H9 (cell line): ENCODE measurements at regions not wholly inside any gene's neighbourhood (a gene's known extent, or its start where the extent isn't known, plus 50 kb on each side); places are given as distances from the start of the nearest gene placed in this dataset.

Experiments used
- DNase-seq: peaks from one replicate; pipeline ENCODE4 v3.0.0-alpha.2; 2017
- H2AFZ ChIP-seq: one replicate; pipeline ENCODE4 v1.6.1; 2013; ENCODE audit warnings: mild to moderate bottlenecking, low read length, control low read depth, moderate library complexity
- H2AK5ac ChIP-seq: 2 replicates; pipeline ENCODE4 v1.6.1; 2013; ENCODE audit warnings: low read length, control low read depth, mixed read lengths; ENCODE audit not compliant: insufficient read length
- H2BK120ac ChIP-seq: one replicate; pipeline ENCODE4 v1.6.1; 2013; ENCODE audit warnings: low read depth, mild to moderate bottlenecking, low read length, control low read depth, inconsistent platforms; ENCODE audit not compliant: poor library complexity, severe bottlenecking
- H2BK12ac ChIP-seq: 2 replicates; pipeline ENCODE4 v1.6.1; 2013; ENCODE audit warnings: low read length, control low read depth, mixed read lengths, low read depth; ENCODE audit not compliant: insufficient read length
- H2BK15ac ChIP-seq: 2 replicates; pipeline ENCODE4 v1.6.1; 2013; ENCODE audit warnings: low read depth, low read length, control low read depth
- H2BK20ac ChIP-seq: one replicate; pipeline ENCODE4 v1.6.1; 2013; ENCODE audit warnings: low read depth, mild to moderate bottlenecking, low read length, control low read depth, inconsistent platforms; ENCODE audit not compliant: poor library complexity, severe bottlenecking
- H2BK5ac ChIP-seq: 2 replicates; pipeline ENCODE4 v1.6.1; 2013; ENCODE audit warnings: low read length, control low read depth, mixed read lengths; ENCODE audit not compliant: insufficient read length
- H3K14ac ChIP-seq: 2 replicates; pipeline ENCODE4 v1.6.1; 2013; ENCODE audit warnings: low read length, control low read depth; ENCODE audit not compliant: insufficient read depth
- H3K18ac ChIP-seq: 2 replicates; pipeline ENCODE4 v1.6.1; 2013; ENCODE audit warnings: low read depth, mild to moderate bottlenecking, mixed read lengths, low read length, control low read depth; ENCODE audit not compliant: insufficient read length
- H3K23ac ChIP-seq: 2 replicates; pipeline ENCODE4 v1.6.1; 2013; ENCODE audit warnings: low read length, control low read depth, mixed read lengths, low read depth; ENCODE audit not compliant: insufficient read length
- H3K23me2 ChIP-seq: 2 replicates; pipeline ENCODE4 v1.6.1; 2013; ENCODE audit warnings: low read depth, mild to moderate bottlenecking, mixed read lengths, low read length, control low read depth; ENCODE audit not compliant: insufficient read length, poor library complexity, severe bottlenecking
- H3K27ac ChIP-seq: 2 replicates; pipeline ENCODE4 v1.5.1; 2013; ENCODE audit warnings: low read length, control low read depth, mixed read lengths, low read depth; ENCODE audit not compliant: insufficient read length
- H3K27me3 ChIP-seq: 2 replicates; pipeline ENCODE4 v1.6.1; 2013; ENCODE audit warnings: low read length, control low read depth, inconsistent platforms; ENCODE audit not compliant: insufficient read depth
- H3K4ac ChIP-seq: 2 replicates; pipeline ENCODE4 v1.6.1; 2013; ENCODE audit warnings: low read depth, mild to moderate bottlenecking, control low read depth, inconsistent platforms, low read length, moderate library complexity
- H3K4me1 ChIP-seq: 2 replicates; pipeline ENCODE4 v1.6.1; 2013; ENCODE audit warnings: low read length, control low read depth, inconsistent platforms; ENCODE audit not compliant: insufficient read depth
- H3K4me2 ChIP-seq: 2 replicates; pipeline ENCODE4 v1.6.1; 2013; ENCODE audit warnings: low read length, control low read depth, mixed read lengths; ENCODE audit not compliant: insufficient read length, insufficient read depth
- H3K56ac ChIP-seq: 2 replicates; pipeline ENCODE4 v1.6.1; 2013; ENCODE audit warnings: low read depth, mild to moderate bottlenecking, mixed read lengths, low read length, control low read depth; ENCODE audit not compliant: insufficient read length
- H3K79me1 ChIP-seq: 2 replicates; pipeline ENCODE4 v1.6.1; 2013; ENCODE audit warnings: low read depth, mild to moderate bottlenecking, moderate library complexity, low read length, control low read depth, inconsistent platforms; ENCODE audit not compliant: insufficient read depth, poor library complexity, severe bottlenecking
- H3K79me2 ChIP-seq: 2 replicates; pipeline ENCODE4 v1.6.1; 2013; ENCODE audit warnings: low read length, control low read depth, inconsistent platforms; ENCODE audit not compliant: insufficient read depth
- H3K9ac ChIP-seq: 2 replicates; pipeline ENCODE4 v1.6.1; 2013; ENCODE audit warnings: low read length, control low read depth, mixed read lengths; ENCODE audit not compliant: insufficient read length; ENCODE audit errors: extremely low read depth
- H3K9me3 ChIP-seq: one replicate; pipeline ENCODE4 v1.6.1; 2013; ENCODE audit warnings: low read depth, low read length, inconsistent platforms; ENCODE audit not compliant: control insufficient read depth
- H3T11ph ChIP-seq: one replicate; pipeline ENCODE4 v1.6.1; 2013; ENCODE audit warnings: mild to moderate bottlenecking, low read length, control low read depth, inconsistent platforms
- H4K20me1 ChIP-seq: one replicate; pipeline ENCODE4 v1.6.1; 2013; ENCODE audit not compliant: control insufficient read depth, insufficient read length, insufficient read depth
- H4K5ac ChIP-seq: 2 replicates; pipeline ENCODE4 v1.6.1; 2013; ENCODE audit warnings: low read depth, mild to moderate bottlenecking, mixed read lengths, low read length, control low read depth; ENCODE audit not compliant: insufficient read length
- H4K8ac ChIP-seq: replicated peaks from 2 replicates; pipeline ENCODE4 v1.6.1; 2013; ENCODE audit warnings: low read length, control low read depth, mixed read lengths, low read depth; ENCODE audit not compliant: insufficient read length
- H4K91ac ChIP-seq: 2 replicates; pipeline ENCODE4 v1.6.1; 2013; ENCODE audit warnings: low read depth, mild to moderate bottlenecking, moderate library complexity, mixed read lengths, low read length, control low read depth; ENCODE audit not compliant: insufficient read length
- H3K27ac Mint-ChIP-seq, 3 experiments: 2 replicates in 2 of 3; 3 replicates in 1 of 3; pipeline ENCODE4 v1.8.0; 2020 to 2021; ENCODE audit warnings: mixed read lengths in 3 of 3, mild to moderate bottlenecking in 1 of 3, moderate library complexity in 1 of 3
- H3K27me3 Mint-ChIP-seq: 2 replicates; pipeline ENCODE4 v1.8.0; 2021; ENCODE audit warnings: low read depth, mild to moderate bottlenecking, moderate library complexity, mixed read lengths
- H3K36me3 Mint-ChIP-seq, 3 experiments: 2 replicates in 2 of 3; 3 replicates in 1 of 3; pipeline ENCODE4 v1.8.0; 2020 to 2021; ENCODE audit warnings: low read depth in 3 of 3, mixed read lengths in 3 of 3; ENCODE audit not compliant: insufficient read depth in 1 of 3
- H3K4me1 Mint-ChIP-seq, 2 experiments: 2 replicates each; pipeline ENCODE4 v1.8.0; 2020; ENCODE audit warnings: mixed read lengths in 2 of 2
- H3K4me3 Mint-ChIP-seq, 2 experiments: 2 replicates in 1 of 2; 3 replicates in 1 of 2; pipeline ENCODE4 v1.8.0; 2020 to 2021; ENCODE audit warnings: mild to moderate bottlenecking in 2 of 2, mixed read lengths in 2 of 2, moderate library complexity in 1 of 2
- H3K9me3 Mint-ChIP-seq, 2 experiments: 2 replicates in 1 of 2; 3 replicates in 1 of 2; pipeline ENCODE4 v1.8.0; 2020; ENCODE audit warnings: mild to moderate bottlenecking in 2 of 2, mixed read lengths in 2 of 2, moderate library complexity in 1 of 2
- CTCF ChIP-seq: fragments of 200-600 bp; sonication (generic); conservative IDR thresholded peaks from 3 replicates; pipeline ENCODE4 v1.8.0; 2021; ENCODE audit warnings: antibody characterized with exemption, mild to moderate bottlenecking
- WGBS: extraction: QIAGEN DNeasy Blood & Tissue Kit; methylation state at CpG from one replicate; pipeline ENCODE4 v1.1.7; 2013; ENCODE audit warnings: missing lambda C conversion rate, low lambda C conversion rate, mixed read lengths; ENCODE audit not compliant: insufficient read length; ENCODE audit errors: extremely low coverage; 5-methylcytosine and 5-hydroxymethylcytosine counted together

GRCh38 chr3:159795681-159796175, 192.9 kb upstream of the IL12A start:
- no peak overlapping the region for H4K91ac ChIP-seq
- no peak overlapping the region for H4K8ac ChIP-seq
- no peaks in the 10 kb centered on the region for H3K79me1 ChIP-seq
- H3K56ac ChIP-seq, result no peak overlapping the region
- no peak overlapping the region for H3K4me2 ChIP-seq
- no peak overlapping the region for H2AK5ac ChIP-seq
- H3K23ac ChIP-seq, result no peak overlapping the region
- no CpG with 5 or more reads among the region's 2 CpGs for WGBS
- H2BK20ac ChIP-seq, result no peak overlapping the region
- no peak overlapping the region for H2AFZ ChIP-seq
- no peak overlapping the region for H3K14ac ChIP-seq
- no peaks in the 10 kb centered on the region for H3K27me3 ChIP-seq
- DNase-seq, result no peak
- H3K9me3 ChIP-seq, result no peaks in the 10 kb centered on the region
- no peaks in the 10 kb centered on the region for H3K79me2 ChIP-seq
- no peak overlapping the region for H3K27ac Mint-ChIP-seq
- no peak overlapping the region for H2BK12ac ChIP-seq
- no peak overlapping the region for H2BK5ac ChIP-seq
- no peak overlapping the region for H4K5ac ChIP-seq
- no peaks in the 10 kb centered on the region for H3K36me3 Mint-ChIP-seq
- no peaks in the 10 kb centered on the region; the same call in 1 of the 2 replicates for H3K27me3 Mint-ChIP-seq
- no peak for TF ChIP-seq CTCF
- no peak overlapping the region for H3K9ac ChIP-seq
- H4K20me1 ChIP-seq, result no peaks in the 10 kb centered on the region
- H2BK15ac ChIP-seq, result no peak overlapping the region
- H3K4me1 ChIP-seq, result no peaks in the 10 kb centered on the region
- H3K27ac ChIP-seq, result no peak overlapping the region
- H3K23me2 ChIP-seq, result no peaks in the 10 kb centered on the region
- H2BK120ac ChIP-seq, result no peak overlapping the region
- H3K4me1 Mint-ChIP-seq, result peaks cover 7 to 13% of the 10 kb centered on the region in 2 experiments
- no peak overlapping the region for H3K4ac ChIP-seq
- no peaks in the 10 kb centered on the region for H3K9me3 Mint-ChIP-seq
- no peak overlapping the region for H3K4me3 Mint-ChIP-seq
- H3K18ac ChIP-seq, result no peak overlapping the region
- no peak overlapping the region for H3T11ph ChIP-seq
